ENCODE measurements at regions not wholly inside any gene's neighbourhood (a gene's known extent, or its start where the extent isn't known, plus 50 kb on each side); places are given as distances from the start of the nearest gene placed in this dataset.
A peak's percentile ranks its signal among the peaks of the same experiment; 100 is the strongest.

DNA sequence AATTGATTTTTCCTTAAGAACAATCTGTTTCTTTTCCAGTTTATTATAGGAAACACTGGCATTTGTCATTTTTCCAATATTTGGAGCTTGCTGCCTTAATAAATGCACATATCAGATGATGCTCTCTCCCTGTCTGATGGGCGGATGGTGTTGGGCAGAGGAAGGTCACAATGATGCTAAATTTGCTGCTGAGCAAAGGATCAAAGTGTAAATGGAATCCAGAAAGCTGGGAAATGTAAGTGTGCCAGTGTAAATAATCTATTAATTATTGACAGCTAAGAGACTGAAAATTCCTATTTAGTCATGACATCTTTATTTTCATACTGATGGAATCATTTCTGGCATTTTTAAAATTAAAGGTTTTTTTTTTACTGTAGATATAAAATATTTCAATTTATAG, 243.2 kb downstream of the PTBP2 start:
- no peak for DNase-seq (ENCODE audit: low spot score)

DNA sequence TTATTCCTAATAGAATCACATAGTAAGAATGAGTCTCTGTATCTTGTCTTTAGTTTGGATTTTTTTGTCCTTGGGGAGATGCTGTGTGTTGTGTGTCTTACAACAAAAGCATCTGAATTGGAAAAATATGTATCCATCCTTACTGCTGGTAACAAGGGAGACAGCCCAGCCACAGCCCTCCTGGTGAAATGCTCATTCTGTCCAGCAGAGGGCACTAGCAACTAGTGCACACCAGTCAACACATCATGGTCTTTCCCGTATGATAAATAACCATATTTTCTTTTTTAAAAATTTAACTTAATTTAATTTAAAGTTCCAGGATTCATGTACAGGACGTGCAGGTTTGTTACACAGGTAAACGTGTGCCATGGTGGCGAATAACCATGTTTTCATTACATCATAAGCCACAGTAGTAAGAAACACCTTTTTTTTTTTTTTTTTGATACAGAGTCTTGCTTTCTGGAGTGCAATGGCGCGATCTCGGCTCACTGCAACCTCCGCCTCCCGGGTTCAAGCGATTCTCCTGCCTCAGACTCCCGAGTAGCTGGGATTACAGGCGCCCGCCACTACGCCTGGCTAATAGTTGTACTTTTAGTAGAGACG, 245.1 kb downstream of the PTBP2 start:
- peak; percentile 79 for DNase-seq (ENCODE audit: low spot score)

- no peak for DNase-seq (ENCODE audit: low spot score)
These were observed 245.7 kb downstream of the PTBP2 start for GRCh38 chr1:96967311-96967710.

- DNase-seq (ENCODE audit: low spot score) = no peak
These were observed 247.0 kb downstream of the PTBP2 start for GRCh38 chr1:96968541-96968940.

- no peak for DNase-seq (ENCODE audit: low spot score)
These were observed 247.4 kb downstream of the PTBP2 start for GRCh38 chr1:96968983-96969382.

DNA sequence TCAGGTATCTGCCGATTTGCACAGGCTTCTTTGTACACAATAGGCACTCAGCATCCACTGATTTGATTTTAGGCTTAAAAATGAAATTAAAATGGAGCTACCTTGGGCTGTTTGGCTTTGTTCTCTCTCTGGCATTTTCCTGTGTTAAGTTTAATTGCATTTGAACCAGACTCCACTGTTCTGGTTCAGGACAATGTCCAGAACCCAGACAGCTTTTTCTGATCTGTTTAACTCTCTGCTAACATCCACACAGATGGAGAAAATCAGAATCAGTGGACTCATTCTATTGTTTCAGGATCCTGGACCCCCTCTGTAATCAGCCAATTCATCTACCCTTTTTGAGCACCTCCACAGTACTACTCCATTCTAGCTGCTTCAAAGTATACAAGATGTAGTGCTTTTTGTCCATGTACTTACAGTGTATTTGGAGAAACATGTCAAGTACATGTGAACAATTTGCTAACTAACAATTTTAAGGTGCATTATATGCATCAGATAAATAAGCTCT, 248.1 kb downstream of the PTBP2 start:
- DNase-seq (ENCODE audit: low spot score) = no peak

DNA sequence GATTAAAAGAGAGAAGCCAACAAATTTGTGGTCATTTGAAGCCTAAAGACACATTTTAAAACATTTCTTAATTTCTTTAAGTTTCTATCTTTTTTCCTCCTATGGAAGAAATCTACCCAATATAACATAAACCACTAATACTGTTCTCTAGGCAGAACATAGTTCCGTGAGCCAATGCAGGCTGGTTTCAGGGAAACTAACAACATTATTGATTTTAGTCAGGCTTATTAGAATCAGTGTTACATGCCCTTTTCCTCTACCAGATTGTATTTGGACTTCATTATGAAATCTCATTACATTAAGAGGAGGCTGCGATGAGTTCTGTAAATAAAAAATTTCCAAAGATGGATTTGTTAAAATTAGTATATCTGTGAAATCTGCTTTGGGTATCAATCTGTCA, 249.9 kb downstream of the PTBP2 start:
- DNase-seq (ENCODE audit: low spot score) = no peak

DNA sequence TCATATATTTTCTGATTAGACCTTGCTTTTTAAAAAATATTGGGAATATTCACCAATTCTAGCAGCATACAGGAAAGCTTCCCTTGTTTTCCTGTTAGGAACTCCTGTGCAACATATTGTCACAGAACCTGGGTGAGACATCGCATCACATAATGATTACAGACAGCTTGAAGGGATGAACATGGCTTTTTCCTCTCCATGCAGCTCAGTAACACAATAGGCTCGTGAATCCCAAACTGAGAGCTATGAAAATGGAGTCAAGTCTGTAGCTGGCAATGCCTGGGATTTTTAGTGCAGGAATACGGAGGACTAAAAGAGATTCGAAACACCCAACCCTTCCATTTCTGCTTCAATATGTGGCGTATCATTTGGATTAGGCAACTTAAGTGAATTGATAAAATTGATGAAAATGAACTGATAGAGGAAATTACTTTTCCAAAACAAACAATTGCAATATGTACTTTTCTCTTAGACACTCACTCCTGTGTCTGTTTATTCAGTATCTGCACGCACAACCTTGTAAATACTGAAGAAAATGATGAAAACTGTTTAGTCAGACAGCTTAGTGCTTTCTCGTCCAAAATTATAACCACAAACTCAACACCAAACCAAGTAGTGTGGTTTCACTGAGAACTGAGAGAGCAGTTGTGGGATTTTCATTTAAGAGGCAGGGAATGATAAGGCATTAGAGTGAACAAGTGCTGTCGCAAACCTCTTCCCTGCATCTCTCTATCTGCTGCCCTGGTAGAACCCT, 250.4 kb downstream of the PTBP2 start:
- DNase-seq (ENCODE audit: low spot score) = no peak

DNA sequence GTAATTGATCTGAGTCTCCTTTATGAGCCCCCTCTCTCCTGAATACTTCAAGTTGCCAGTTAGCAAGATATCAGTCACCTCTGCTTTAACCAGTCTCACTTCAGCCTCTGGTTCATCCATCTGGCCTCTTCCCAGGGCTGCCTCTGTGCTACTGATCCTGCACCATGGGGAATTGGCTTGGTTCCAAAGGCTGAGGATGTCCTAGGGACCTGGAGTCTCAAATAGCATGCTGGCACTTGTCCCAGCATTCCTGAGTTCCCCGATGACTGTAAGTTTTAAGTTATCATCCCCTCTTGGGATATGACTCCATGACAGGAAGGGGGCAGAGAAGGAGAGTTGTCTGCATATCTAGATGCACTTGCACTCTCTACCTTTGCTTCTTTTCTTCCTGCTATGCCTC, 252.0 kb downstream of the PTBP2 start:
- no peak for DNase-seq (ENCODE audit: low spot score)

DNA sequence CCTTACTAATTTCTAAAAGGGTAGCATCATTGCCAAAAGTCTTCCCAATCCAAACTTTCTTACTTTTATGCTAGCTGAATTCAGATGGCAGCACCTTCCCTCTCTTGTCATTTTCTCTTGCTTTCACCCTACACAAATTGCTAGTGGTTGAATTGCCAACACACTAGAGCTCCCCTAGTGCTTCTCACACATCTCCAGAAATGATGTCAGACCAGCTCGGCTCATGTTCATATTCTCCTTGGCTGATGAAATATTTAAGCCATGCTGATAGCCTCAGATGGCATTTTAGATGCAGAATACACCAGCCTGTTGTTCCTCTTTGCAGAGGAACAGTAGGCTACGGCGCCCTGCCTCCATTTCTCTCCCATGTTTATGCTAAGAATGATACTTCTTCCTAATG, 256.9 kb downstream of the PTBP2 start:
- DNase-seq (ENCODE audit: low spot score) = no peak

DNA sequence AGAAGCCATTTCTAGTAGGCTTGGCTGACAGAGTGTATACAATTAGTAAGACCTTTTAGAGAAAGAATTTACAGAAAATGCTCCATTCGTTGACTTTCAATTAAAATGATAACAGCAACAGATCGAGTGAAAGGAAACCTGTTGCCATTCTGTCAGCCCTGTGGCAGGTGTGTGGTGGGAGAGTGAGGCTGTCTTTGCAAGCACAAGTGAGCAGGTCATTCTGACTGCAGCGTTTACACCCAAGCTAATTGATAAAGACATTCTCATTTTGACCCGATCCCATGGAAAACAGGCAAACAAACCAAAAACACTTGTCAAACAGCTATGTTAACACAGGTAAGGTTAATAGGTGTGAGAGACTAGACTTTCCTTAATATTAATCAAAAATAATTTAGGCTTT, 257.3 kb downstream of the PTBP2 start:
- DNase-seq (ENCODE audit: low spot score) = no peak

DNA sequence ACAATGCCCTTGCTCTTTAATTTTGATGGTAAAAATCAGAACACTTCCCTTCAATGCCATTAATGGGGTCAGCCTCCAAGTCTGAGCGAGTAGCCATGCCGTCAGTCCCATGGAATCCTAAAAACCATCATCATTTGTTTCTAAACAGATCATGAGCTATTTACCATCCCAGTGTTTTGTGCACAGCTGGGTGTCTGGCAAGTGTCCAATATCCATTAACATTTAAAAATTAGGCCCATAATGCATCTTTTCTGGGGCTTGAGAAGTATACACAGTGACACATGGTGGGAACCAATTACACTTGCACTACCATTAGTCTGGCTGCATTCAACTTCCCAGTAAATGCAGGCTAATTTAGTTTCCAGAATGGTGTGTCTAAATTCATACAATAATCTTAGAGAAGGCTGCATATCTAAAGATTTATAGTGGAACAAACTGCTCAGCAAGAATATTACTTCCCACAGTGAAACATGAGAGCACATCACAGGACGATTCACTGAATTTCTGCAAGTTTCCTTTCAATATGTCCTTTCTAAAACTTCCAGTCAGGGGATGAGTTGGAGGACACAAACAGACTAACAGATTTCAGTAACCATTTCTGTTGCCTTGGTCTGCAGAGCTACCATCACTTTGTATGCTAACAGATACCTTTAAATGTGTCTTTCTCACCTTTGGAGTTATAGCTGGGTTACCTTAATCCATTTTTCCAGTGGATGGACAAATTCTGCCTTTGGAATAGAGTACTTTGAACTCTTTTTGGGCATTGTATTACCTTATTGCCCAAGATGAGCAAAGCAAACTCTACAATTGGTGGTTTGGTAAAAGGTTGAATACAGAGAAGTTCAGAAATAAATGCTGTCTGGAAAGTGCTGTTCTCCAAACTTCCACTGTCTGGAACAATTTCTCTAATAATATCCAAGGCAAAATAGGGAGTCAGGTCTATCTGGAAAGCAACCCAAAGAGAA, 258.0 kb downstream of the PTBP2 start:
- DNase-seq (ENCODE audit: low spot score) = no peak

- DNase-seq (ENCODE audit: low spot score) = no peak
These were observed 258.9 kb downstream of the PTBP2 start for GRCh38 chr1:96980448-96980847.

DNA sequence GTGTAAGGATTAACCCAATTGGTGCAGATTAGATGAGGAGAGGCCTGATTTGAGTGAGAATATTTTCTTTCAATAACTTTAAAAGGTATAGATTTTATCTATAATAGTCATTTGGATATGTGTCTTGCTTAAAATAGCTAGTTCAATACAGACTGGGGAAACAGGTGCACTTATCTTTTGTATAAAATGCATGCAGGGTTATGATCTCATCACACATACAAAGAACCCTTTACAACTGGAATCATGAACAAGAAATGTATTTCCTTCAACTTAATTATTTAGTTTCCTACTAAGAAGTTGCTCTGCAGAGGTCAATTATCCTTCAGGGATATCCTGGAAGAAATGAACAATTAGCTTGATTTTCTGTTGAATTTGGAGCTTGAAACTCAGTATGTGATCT, 259.6 kb downstream of the PTBP2 start:
- DNase-seq (ENCODE audit: low spot score) = no peak

- DNase-seq (ENCODE audit: low spot score) = no peak
These were observed 260.5 kb downstream of the PTBP2 start for GRCh38 chr1:96982118-96982517.

GRCh38 chr1:96983866-96984265, 262.3 kb downstream of the PTBP2 start:
- no peak for DNase-seq (ENCODE audit: low spot score)

- no peak for DNase-seq (ENCODE audit: low spot score)
These were observed 265.7 kb downstream of the PTBP2 start for GRCh38 chr1:96987186-96987703.

DNA sequence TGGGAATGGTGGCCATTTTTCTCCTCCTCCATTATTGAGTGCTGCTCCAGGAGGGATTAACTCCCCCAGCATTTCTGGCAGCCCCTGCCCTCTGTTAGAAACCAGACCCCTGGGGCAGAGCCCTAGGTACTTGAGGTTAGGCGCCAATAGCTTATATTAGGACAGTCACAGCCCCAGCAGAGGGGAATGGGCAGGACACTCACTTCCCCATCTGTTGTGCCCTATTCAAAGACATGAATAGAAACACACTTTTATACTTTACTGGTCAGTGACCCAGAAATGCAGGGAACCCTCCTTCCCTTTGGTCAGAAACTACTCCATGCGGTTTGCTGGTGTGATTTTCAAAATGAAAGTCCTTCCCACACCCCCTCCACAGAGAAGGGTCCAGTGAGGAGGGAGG, 267.7 kb downstream of the PTBP2 start:
- no peak for DNase-seq (ENCODE audit: low spot score)

DNA sequence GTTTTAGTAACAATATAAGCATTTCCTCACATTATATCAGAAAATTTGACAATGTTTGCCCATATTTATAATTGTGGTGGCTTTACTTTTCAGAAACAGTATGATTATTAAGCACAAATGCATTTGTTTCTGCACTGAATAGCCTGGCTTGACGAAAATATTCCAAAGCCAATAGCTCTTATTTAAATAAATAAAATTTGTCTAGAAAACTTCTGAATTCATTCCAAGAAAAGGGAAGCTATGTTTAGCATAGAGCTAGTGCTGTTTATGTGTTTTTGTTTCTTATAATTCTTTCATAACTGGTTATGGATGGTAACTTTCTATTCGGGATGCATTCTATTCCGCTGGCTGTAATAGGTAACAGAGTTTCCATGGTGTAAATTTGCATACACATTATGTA, 268.6 kb downstream of the PTBP2 start:
- no peak for DNase-seq (ENCODE audit: low spot score)

- no peak for DNase-seq (ENCODE audit: low spot score)
These were observed 269.7 kb downstream of the PTBP2 start for GRCh38 chr1:96991261-96991660.

- DNase-seq (ENCODE audit: low spot score) = no peak
These were observed 271.3 kb downstream of the PTBP2 start for GRCh38 chr1:96992871-96993270.

DNA sequence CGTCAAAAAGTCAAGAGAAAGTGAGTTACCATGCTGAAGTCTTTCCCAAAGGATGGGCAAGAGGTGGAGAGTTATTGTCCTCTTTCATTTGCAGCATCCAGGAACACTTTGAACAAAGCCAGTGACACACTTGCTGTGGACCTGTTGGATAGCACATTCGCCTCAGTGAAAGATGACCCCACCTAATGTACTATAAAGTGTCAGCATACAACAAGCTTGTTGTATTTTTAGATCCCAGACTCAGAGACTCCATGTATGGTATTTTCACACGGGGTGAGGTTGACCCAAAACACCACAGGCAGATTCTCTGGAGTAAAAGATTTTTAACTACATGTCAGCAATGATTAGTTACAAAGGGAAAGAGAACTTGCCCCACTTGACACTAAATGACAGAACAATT, 273.8 kb downstream of the PTBP2 start:
- no peak for DNase-seq (ENCODE audit: low spot score)
